Ureter (tissue), 1 donor: ENCODE measurements at regions not wholly inside any gene's neighbourhood (a gene's known extent, or its start where the extent isn't known, plus 50 kb on each side); places are given as distances from the start of the nearest gene placed in this dataset.

Experiments
- DNase-seq: peaks from one replicate; pipeline ENCODE4 v3.0.0-alpha.2; 2020; ENCODE audit warnings: low spot score
- donor health status: DM: yes; HTN: yes; CAD: no.

DNA sequence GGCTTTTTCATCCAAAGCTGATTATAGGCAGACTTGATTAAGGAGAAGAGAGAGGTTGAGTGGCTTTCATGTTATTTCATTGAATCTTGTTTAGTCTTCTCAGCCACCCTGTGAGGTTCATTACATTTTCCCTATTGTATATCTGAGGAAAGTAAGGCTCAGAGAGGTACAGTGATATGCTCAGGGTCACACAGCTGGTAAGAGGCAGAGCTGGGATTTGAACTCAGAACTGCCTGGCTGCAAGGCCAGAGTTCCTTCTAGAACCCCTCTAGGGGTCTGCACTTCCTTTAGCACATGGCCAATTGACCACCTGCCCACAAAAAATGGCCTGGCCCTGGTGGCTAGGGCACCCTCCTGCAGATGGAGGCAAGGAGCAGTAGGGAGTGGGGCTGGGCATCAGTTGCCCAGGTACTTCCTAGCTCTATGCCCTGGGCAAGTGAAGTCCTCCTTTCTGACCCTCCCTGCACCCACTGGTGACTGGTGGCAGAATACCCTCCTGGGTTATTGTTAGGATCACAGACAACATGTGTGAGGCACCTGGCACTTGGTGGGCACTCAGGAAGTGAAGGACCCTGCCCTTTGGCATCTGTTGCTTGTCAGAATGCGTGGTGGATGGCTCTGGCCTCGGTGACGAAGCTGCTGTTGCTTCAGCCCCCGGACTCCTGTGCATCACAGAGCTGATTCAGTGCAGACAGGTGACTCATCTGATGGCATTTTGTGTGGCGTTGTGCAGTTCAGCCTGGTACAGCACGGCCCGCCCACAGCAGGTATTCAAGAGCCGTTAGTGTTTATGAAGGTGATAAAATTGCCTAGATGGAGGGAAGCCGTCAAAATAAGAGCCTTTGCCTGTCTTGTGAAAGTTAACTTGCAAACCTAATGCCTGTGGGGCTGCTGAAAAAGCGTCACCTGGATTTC is 115.8 kb downstream of the SLC25A47 start:
- DNase-seq: no peak

- no peak for DNase-seq
Observed at GRCh38 chr14:100439781-100440180, 116.6 kb downstream of the SLC25A47 start.

DNA sequence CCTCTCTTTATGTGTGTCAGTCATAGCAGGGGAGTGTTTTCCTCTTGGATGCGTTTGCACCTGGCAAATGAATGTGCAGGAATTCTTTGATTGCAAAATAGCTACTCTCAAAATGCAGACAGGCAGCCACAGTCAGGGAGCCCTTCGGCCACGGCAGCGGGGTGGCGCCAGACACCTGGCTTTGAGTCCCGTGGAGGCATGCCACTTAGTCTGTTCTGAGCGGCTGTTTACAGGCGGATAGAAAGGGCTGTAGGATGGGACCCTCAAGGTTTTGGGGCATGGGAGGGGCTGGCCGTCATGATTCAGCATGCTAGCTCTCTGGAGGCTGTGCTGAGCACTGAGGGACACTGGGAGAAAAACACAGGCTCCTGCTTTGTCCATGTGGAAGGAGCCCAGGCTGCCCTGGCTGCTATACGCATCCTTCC is 117.1 kb downstream of the SLC25A47 start:
- DNase-seq: no peak

GRCh38 chr14:100440758-100441203 is 117.6 kb downstream of the SLC25A47 start:
- DNase-seq: no peak

GRCh38 chr14:100441271-100441947 is 118.3 kb downstream of the SLC25A47 start:
- DNase-seq: no peak

DNA sequence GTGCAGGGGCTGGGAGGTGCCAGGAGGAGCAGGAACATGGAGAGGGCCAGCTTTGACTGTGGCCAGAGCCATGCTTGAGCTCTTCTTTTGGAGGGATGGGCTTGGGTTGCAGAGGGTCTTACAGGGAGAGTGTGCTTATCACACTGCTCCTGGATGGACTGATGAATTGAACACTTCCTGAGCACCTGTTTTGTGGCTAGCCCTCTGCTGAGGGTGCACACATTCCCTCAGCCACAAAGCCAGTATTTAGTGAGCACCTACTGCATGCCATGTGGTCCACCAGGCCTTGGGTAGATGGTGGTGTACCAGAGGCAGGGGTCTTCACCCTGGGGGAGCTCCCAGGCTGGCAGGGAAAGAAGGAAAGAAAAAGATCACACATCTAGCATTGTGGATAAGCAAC is 118.9 kb downstream of the SLC25A47 start:
- no peak for DNase-seq

DNA sequence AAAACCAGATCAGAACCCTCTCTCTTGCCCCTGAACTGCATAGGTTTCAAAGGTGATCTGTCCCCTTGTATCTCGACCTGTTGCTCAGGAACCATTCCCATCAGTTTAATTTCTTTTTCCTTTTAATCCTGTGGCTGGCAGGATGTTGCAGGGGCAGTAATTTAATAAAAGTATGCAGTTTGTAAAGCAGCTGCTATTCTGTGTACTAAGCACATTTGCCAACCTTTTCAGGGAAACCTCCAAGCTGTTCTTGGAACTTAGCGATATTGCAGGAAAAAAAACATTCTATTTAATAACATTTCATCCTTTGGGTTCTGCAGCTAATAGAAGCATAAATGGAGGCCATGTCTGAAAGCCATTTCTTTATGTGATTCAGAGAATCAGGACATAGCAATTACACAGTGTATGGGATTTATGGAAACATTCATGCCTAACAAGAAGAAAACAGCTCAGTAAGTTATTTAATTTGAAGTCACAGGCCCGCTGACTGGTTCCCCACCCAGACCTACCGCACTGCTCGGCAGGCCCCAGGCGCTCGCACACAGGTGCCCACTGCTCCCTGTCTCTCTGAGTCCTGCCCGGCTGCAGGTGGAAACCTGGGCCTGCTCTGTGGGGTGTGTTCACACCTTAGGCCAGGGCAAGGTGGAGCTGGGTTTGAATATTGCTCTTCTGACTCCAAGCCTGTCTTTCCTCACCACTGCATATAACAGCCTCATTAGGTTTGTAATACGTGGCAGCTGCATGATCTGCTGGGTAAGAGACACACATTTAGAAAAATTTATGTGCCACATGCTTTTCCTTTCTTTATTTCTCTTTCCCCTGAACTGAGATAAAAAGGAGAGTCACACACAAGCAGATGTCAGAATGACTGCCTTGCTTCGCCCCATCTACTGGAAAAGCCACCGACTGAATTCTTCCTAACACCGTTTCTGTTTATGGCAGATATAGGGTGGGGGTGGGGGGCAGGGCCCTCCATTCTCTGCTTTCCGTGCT is 119.7 kb downstream of the SLC25A47 start:
- no peak for DNase-seq

GRCh38 chr14:100443603-100444002 is 120.5 kb downstream of the SLC25A47 start:
- no peak for DNase-seq

- DNase-seq: no peak
Observed at GRCh38 chr14:100445436-100446088, 122.4 kb downstream of the SLC25A47 start.

DNA sequence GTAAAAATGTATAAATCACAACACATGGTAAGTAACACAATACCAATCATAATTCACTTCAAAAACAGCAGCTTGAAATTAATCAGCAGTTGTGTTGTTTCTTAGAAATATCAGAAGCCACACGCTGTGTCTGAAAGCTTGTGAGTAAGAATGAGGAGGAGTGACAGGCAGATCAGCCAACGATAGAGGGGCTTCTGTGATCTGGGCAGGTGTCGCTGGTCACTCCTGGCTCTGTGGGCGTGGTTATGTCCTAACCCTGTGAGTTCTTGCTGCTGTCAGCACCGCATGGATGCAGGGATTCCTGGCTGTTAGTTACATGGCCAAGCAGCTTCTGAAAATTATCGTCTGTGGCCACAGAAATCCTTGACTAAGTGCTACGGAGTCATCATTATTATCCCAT is 123.4 kb downstream of the SLC25A47 start:
- DNase-seq: no peak

DNA sequence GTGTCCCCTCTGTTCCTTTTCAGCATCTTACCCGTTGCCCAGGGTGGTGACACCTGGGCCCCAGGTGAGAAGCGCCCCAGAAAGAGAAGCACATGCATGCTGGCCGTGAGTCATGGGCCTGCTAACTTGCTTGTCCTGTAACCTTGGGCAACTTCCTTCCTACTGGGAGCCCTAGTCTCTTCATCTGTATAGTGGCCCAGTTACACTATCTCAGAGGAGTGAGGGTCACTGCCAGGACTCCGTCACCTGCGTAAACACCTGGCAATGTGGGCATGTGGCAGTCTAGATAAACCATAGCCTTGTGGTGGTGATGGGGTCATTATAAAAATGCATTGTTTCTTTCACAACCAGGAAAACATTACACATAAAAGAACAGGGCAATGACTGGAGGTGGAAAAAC is 125.2 kb downstream of the SLC25A47 start:
- DNase-seq: no peak

DNA sequence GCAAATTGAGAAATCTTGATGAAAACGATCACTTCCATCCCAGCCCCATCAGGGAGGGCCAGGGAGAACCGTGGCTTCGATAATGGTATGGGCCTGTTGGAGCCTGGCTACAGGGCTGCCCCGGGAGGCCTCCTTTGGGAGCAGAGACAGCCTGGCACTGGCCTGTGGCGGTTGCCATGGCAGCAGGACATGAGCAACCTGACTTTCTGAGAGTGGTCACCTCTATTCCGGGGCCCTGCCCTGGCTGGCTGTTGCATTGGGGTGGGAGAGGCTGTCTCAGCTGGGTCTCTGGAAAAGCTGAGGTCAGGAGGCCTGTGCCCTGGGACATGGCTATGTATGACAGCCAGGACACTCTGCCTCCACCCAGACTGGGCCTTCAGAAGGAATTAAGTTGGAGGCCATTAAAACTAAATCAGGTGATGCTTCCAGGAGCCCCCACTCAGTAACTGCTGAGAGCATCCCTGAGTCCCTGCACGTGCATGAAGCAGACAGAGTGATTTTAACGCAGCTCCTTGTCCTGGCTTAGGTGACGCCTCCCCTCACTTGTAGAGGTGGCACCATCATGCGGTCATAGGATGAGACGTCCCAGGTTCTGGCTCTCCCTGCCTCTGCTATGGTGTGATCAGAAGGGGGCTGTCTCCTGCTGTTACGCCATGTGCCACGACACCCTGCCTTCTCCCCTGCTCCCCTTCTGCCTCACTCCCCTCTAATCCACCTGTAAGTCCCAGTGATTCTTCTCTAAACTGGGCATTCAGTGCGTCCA is 126.3 kb downstream of the SLC25A47 start:
- DNase-seq: no peak

DNA sequence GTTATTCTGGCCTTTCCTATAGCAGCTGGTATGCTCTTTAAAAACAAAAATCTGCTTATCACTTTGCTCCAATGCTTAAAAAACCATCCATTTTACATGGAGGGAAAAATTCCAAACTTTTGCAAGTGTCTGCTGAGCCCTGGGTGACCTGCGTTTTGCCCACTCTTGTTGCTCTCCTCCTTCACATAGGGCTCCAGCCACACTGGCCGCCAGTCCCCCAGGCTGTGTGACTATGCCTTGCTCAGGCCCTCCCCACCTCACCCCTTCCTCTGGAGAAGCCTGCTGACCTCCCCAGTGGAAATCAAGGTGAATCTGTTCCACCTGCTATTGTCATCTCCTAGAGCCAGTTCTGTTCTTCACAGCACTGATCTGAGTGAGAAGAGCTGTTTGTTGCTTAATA is 126.9 kb downstream of the SLC25A47 start:
- DNase-seq: no peak

- DNase-seq: no peak
Observed at GRCh38 chr14:100450736-100451135, 127.6 kb downstream of the SLC25A47 start.

DNA sequence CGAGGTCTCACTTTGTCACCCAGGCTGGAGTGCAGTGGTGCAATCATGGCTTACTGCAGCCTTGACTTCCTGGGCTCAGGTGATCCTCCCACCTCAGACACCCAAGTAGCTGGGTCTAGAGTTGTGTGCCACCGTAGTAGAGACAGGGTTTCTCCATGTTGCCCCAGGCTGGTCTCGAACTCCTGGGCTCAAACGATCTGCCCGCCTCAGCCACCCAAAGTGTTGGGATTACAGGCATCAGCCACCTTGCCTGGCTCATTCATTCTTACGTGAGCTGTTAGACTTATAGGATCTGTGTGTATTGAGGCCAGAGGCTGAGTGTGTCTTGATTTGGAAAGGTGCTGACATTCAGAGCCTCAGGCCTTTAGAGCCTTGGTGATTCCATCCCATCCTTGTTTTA is 128.1 kb downstream of the SLC25A47 start:
- no peak for DNase-seq

- no peak for DNase-seq
Observed at GRCh38 chr14:100453930-100454329, 130.8 kb downstream of the SLC25A47 start.

- no peak for DNase-seq
Observed at GRCh38 chr14:100454437-100454836, 131.3 kb downstream of the SLC25A47 start.

DNA sequence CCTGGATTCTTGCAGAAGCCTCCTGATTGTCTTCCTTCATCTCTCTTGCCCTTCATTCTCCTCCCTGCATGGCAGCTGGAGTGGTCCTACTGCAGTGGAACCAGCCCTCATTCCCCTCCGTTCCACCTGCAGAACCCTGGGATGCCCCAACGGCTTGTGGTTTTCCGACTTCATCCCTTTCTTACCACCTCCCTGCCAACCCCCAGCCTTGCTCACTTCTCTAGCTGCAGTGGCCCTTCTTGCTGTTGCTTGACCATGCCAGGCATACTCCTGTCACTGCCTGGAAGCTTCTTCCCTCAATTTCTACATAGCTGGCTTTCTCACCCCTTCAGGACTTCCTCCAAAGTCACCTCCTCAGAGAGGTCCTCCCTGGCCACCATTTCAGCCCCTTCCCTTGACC is 123.3 kb downstream of the BEGAIN start:
- no peak for DNase-seq

DNA sequence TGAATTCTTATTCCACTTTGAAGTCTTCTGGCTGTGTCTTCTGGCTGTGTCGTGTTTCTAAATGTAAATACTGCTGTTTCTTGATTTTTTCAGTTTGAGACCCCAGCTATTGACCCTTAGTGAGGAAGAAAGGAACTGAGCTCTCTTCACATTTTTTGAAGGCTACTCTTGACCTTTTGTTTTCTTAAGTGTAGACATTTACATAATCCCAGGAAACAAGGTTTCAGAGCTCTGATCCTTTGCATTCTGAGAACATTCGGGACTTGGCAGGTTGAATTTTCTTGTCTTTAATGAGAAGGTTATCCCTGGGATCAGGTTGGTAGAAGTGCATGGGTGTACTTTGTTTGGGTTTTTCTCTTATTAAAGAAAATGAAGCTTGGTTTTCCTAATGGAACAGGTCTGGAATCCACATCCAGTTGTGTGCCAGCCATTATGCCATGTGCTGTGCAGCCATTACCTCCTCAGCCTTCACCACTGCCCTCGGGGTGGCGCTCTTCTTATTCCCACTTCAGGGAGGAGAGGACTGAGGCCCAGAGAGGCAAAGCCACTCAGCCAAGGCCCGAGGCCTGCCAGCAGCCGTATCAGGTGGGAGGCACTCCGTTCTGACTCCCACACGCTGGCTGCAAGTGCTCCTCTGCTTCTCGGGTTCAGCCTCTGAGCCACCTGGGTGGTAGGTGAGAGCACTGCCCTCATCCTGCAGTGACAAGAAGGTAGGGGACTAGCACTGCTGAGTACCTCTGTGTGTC is 120.9 kb downstream of the BEGAIN start:
- no peak for DNase-seq
